ENCODE measurements at regions not wholly inside any gene's neighbourhood (a gene's known extent, or its start where the extent isn't known, plus 50 kb on each side); places are given as distances from the start of the nearest gene placed in this dataset.

DNA sequence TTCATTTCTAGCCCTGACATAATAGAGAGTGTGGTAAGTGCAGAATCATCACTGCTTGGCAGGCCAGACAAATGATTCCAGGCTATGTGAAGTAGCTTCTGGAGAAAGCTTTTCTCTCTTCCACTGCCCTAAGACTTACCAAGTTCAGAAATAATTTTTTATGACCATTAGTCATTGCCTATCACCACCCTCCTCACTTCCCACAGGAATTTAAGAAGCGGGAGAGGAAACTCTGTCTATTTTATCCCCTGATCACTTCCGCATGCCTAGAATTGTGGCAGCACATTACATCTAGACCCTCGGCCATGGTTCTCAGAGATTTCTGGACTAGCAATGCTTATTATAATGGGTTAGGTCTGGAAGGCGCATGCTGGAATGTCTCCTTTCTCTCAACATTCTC lies 397.8 kb upstream of the NR2F2 start:
- Histone ChIP-seq H3K27ac (ENCODE audit: low read depth, low read length) (no peak overlapping the region), H3K4me3 (ENCODE audit: low read depth, low read length) (no peak overlapping the region), H3K14ac (ENCODE audit: low read length) (no peak overlapping the region), H3K27me3 (ENCODE audit: insufficient read depth, low read length) (no peaks in the 10 kb centered on the region), H3K9ac (ENCODE audit: low read length) (no peak overlapping the region), H4K8ac (ENCODE audit: low read depth, low read length) (no peak overlapping the region), H3K79me2 (ENCODE audit: control insufficient read depth, insufficient read depth, low read length, poor library complexity) (no peaks in the 10 kb centered on the region), H4K91ac (ENCODE audit: low read depth, low read length) (no peak overlapping the region), H3K4ac (ENCODE audit: low read depth, low read length) (no peak overlapping the region), H3K9me3 (ENCODE audit: insufficient read depth, low read depth, low read length) (no peaks in the 10 kb centered on the region), H3K4me1 (ENCODE audit: control insufficient read depth in 1 of 2, insufficient read depth in 2 of 2, low read length in 2 of 2) (peaks cover 0 to 2% of the 10 kb centered on the region in 2 experiments), H2BK120ac (ENCODE audit: insufficient read depth, low read length, poor library complexity) (no peak overlapping the region), H3K79me1 (ENCODE audit: low read length) (no peaks in the 10 kb centered on the region), H3K18ac (ENCODE audit: low read length) (no peak overlapping the region), H2BK5ac (ENCODE audit: low read depth, low read length, poor library complexity) (no peak overlapping the region), H4K12ac (ENCODE audit: low read depth, low read length) (no peak overlapping the region), H3K4me2 (ENCODE audit: low read length) (no peak overlapping the region), H3K23ac (ENCODE audit: low read length) (no peak overlapping the region), H2AK5ac (ENCODE audit: low read length) (no peak overlapping the region), H2BK12ac (ENCODE audit: low read length) (no peak overlapping the region), H2AFZ (ENCODE audit: insufficient read depth, low read length, poor library complexity) (no peak overlapping the region), H3K36me3 (ENCODE audit: control insufficient read depth in 1 of 2, insufficient read depth in 2 of 2, low read length in 2 of 2) (no peaks in the 10 kb centered on the region)
- no peak for DNase-seq
- WGBS (ENCODE audit: extremely low coverage, insufficient coverage, insufficient read length) = no CpG with 5 or more reads among the region's 4 CpGs

DNA sequence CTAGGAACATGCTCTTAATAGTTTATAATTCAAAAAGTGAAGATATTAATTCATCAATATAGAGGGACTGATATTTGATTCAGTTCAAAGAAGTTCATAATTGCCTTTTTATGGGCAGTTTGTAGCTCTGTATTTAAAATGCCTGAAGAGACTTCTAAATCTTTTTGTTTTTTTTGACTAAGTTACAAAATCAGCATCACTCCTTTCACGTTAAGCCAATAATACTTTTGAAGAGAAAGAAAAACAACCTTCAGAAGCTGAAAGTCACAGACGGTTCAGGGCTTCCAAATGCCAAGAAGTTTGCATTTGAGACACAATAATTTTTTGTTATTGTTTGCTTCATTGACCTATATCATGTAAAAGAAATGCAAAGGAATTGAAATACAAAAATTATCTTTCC lies 394.6 kb upstream of the NR2F2 start:
- DNase-seq = no peak
- no peaks in the 10 kb centered on the region for H3K36me3 ChIP-seq (ENCODE audit: control insufficient read depth in 1 of 2, insufficient read depth in 2 of 2, low read length in 2 of 2)
- H2BK12ac ChIP-seq (ENCODE audit: low read length) = no peak overlapping the region
- H4K12ac ChIP-seq (ENCODE audit: low read depth, low read length) = no peak overlapping the region
- no peak overlapping the region for H3K4me2 ChIP-seq (ENCODE audit: low read length)
- no peak overlapping the region for H3K18ac ChIP-seq (ENCODE audit: low read length)
- no peak overlapping the region for H3K4me3 ChIP-seq (ENCODE audit: low read depth, low read length)
- no peak overlapping the region for H3K27ac ChIP-seq (ENCODE audit: low read depth, low read length)
- no peak overlapping the region for H2BK120ac ChIP-seq (ENCODE audit: insufficient read depth, low read length, poor library complexity)
- no peak overlapping the region for H3K23ac ChIP-seq (ENCODE audit: low read length)
- no peak overlapping the region for H4K91ac ChIP-seq (ENCODE audit: low read depth, low read length)
- H3K27me3 ChIP-seq (ENCODE audit: insufficient read depth, low read length) = no peaks in the 10 kb centered on the region
- H2AFZ ChIP-seq (ENCODE audit: insufficient read depth, low read length, poor library complexity) = no peak overlapping the region
- no peaks in the 10 kb centered on the region for H3K79me2 ChIP-seq (ENCODE audit: control insufficient read depth, insufficient read depth, low read length, poor library complexity)
- H3K79me1 ChIP-seq (ENCODE audit: low read length) = no peaks in the 10 kb centered on the region
- no peaks in the 10 kb centered on the region for H3K9me3 ChIP-seq (ENCODE audit: insufficient read depth, low read depth, low read length)
- no peak overlapping the region for H3K4ac ChIP-seq (ENCODE audit: low read depth, low read length)
- H3K9ac ChIP-seq (ENCODE audit: low read length) = no peak overlapping the region
- WGBS (ENCODE audit: extremely low coverage, insufficient coverage, insufficient read length) = no CpG with 5 or more reads among the region's 2 CpGs
- no peak overlapping the region for H2BK5ac ChIP-seq (ENCODE audit: low read depth, low read length, poor library complexity)
- no peaks in the 10 kb centered on the region for H3K4me1 ChIP-seq (ENCODE audit: control insufficient read depth in 1 of 2, insufficient read depth in 2 of 2, low read length in 2 of 2)
- no peak overlapping the region for H3K14ac ChIP-seq (ENCODE audit: low read length)
- H2AK5ac ChIP-seq (ENCODE audit: low read length) = no peak overlapping the region
- no peak overlapping the region for H4K8ac ChIP-seq (ENCODE audit: low read depth, low read length)

DNA sequence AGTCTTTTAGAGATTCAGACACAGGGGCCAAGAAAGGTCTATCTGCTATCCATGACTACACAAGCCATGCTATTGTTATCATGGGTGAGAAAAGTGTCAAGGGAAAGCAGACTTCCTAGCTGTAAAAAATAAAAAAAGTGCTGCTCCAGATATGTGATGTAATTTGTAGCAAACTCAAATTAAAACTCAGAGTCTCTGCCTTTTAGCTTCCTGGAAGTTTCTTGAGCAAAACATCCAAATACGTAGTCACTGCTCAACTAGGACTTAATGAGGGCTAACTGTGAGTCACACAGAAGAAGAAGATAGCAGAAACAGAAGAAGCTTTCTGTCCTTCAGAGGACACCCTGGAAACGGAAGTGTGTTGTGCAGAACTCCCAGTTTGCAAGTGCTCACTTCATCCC lies 393.4 kb upstream of the NR2F2 start:
- Histone ChIP-seq H3K27me3 (ENCODE audit: insufficient read depth, low read length) (no peaks in the 10 kb centered on the region), H3K4me2 (ENCODE audit: low read length) (no peak overlapping the region), H3K14ac (ENCODE audit: low read length) (no peak overlapping the region), H3K23ac (ENCODE audit: low read length) (no peak overlapping the region), H3K4ac (ENCODE audit: low read depth, low read length) (no peak overlapping the region), H3K4me3 (ENCODE audit: low read depth, low read length) (no peak overlapping the region), H2BK5ac (ENCODE audit: low read depth, low read length, poor library complexity) (no peak overlapping the region), H4K8ac (ENCODE audit: low read depth, low read length) (no peak overlapping the region), H4K91ac (ENCODE audit: low read depth, low read length) (no peak overlapping the region), H2AK5ac (ENCODE audit: low read length) (no peak overlapping the region), H3K79me1 (ENCODE audit: low read length) (no peaks in the 10 kb centered on the region), H3K9ac (ENCODE audit: low read length) (no peak overlapping the region), H3K9me3 (ENCODE audit: insufficient read depth, low read depth, low read length) (no peaks in the 10 kb centered on the region), H2BK12ac (ENCODE audit: low read length) (no peak overlapping the region), H4K12ac (ENCODE audit: low read depth, low read length) (no peak overlapping the region), H3K36me3 (ENCODE audit: control insufficient read depth in 1 of 2, insufficient read depth in 2 of 2, low read length in 2 of 2) (no peaks in the 10 kb centered on the region), H3K27ac (ENCODE audit: low read depth, low read length) (no peak overlapping the region), H3K18ac (ENCODE audit: low read length) (no peak overlapping the region), H2AFZ (ENCODE audit: insufficient read depth, low read length, poor library complexity) (no peak overlapping the region), H3K4me1 (ENCODE audit: control insufficient read depth in 1 of 2, insufficient read depth in 2 of 2, low read length in 2 of 2) (no peaks in the 10 kb centered on the region), H2BK120ac (ENCODE audit: insufficient read depth, low read length, poor library complexity) (no peak overlapping the region), H3K79me2 (ENCODE audit: control insufficient read depth, insufficient read depth, low read length, poor library complexity) (no peaks in the 10 kb centered on the region)
- DNase-seq = peak in 1 of 2 donors; percentile 1
- no CpG with 5 or more reads among the region's 2 CpGs for WGBS (ENCODE audit: extremely low coverage, insufficient coverage, insufficient read length)

DNA sequence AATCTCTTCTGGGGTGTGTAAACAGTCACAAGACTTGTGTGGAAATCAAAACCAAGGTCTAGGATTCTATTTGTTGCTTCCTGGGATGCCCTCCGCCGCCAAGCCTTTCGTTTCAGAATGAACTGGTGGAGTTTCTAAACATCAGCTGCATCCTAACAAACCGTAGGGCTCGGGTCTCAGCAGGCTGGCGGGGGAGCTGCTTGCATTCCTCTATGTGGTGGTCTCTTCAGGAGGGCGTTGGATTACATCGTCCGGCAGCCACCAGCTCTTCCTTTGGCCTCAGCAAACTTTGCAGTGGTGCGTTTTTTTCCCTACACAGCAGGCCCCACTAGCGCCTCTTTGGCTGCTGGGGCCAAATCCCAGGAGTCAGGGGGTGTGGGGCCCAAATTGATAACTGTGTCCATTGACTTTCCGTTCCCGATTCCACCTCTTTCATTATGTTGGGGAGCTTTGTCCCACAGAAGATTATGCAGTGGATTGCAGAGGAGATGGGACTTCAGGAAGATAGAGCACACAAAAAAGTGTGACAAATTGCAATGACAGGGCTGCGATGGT lies 390.0 kb upstream of the NR2F2 start:
- Histone ChIP-seq H3K23ac (ENCODE audit: low read length) (no peak overlapping the region), H3K4me2 (ENCODE audit: low read length) (no peak overlapping the region), H3K4ac (ENCODE audit: low read depth, low read length) (no peak overlapping the region)

More for the DNA sequence above, 390.0 kb upstream of the NR2F2 start:
- H3K27me3 ChIP-seq (ENCODE audit: insufficient read depth, low read length) = no peaks in the 10 kb centered on the region
- H2BK120ac ChIP-seq (ENCODE audit: insufficient read depth, low read length, poor library complexity) = no peak overlapping the region
- H3K79me1 ChIP-seq (ENCODE audit: low read length) = peaks cover 2% of the 10 kb centered on the region
- WGBS (ENCODE audit: extremely low coverage, insufficient coverage, insufficient read length) = no CpG with 5 or more reads among the region's 14 CpGs
- H4K12ac ChIP-seq (ENCODE audit: low read depth, low read length) = no peak overlapping the region
- H3K36me3 ChIP-seq (ENCODE audit: control insufficient read depth in 1 of 2, insufficient read depth in 2 of 2, low read length in 2 of 2) = no peaks in the 10 kb centered on the region
- H3K14ac ChIP-seq (ENCODE audit: low read length) = no peak overlapping the region
- H3K9me3 ChIP-seq (ENCODE audit: insufficient read depth, low read depth, low read length) = no peaks in the 10 kb centered on the region
- H4K8ac ChIP-seq (ENCODE audit: low read depth, low read length) = no peak overlapping the region
- H3K18ac ChIP-seq (ENCODE audit: low read length) = no peak overlapping the region
- H3K9ac ChIP-seq (ENCODE audit: low read length) = no peak overlapping the region
- no peak overlapping the region for H2BK5ac ChIP-seq (ENCODE audit: low read depth, low read length, poor library complexity)
- DNase-seq = no peak
- no peak overlapping the region for H2BK12ac ChIP-seq (ENCODE audit: low read length)
- H2AK5ac ChIP-seq (ENCODE audit: low read length) = no peak overlapping the region
- H4K91ac ChIP-seq (ENCODE audit: low read depth, low read length) = no peak overlapping the region
- no peak overlapping the region for H3K27ac ChIP-seq (ENCODE audit: low read depth, low read length)
- H2AFZ ChIP-seq (ENCODE audit: insufficient read depth, low read length, poor library complexity) = no peak overlapping the region
- no peaks in the 10 kb centered on the region for H3K79me2 ChIP-seq (ENCODE audit: control insufficient read depth, insufficient read depth, low read length, poor library complexity)
- peaks cover 0 to 2% of the 10 kb centered on the region in 2 experiments for H3K4me1 ChIP-seq (ENCODE audit: control insufficient read depth in 1 of 2, insufficient read depth in 2 of 2, low read length in 2 of 2)
- H3K4me3 ChIP-seq (ENCODE audit: low read depth, low read length) = no peak overlapping the region

Measured in trophoblast cell (in vitro differentiated cells and primary cell).